IMR-90 (cell line): ENCODE measurements at regions not wholly inside any gene's neighbourhood (a gene's known extent, or its start where the extent isn't known, plus 50 kb on each side); places are given as distances from the start of the nearest gene placed in this dataset.

Experiments
- BHLHE40 ChIP-seq: fragments of 150-350 bp; IDR thresholded peaks from 2 replicates; pipeline ENCODE4 v1.6.1; 2016; ENCODE audit warnings: mild to moderate bottlenecking, low read depth, low read length
- MXI1 ChIP-seq: IDR thresholded peaks from 2 replicates; pipeline ENCODE4 v1.6.1; 2012; ENCODE audit warnings: low read depth, mild to moderate bottlenecking, low read length, moderate library complexity, borderline replicate concordance
- POLR2A ChIP-seq: IDR thresholded peaks from 2 replicates; pipeline ENCODE4 v1.6.1; 2012; ENCODE audit warnings: mild to moderate bottlenecking, low read depth, low read length
- RAD21 ChIP-seq: IDR thresholded peaks from 2 replicates; pipeline ENCODE4 v1.6.1; 2012; ENCODE audit warnings: low read length, improper control_type of control experiment
- RCOR1 ChIP-seq: IDR thresholded peaks from 2 replicates; pipeline ENCODE4 v1.6.1; 2012; ENCODE audit warnings: mild to moderate bottlenecking, low read length, improper control_type of control experiment; ENCODE audit not compliant: insufficient replicate concordance
- RFX5 ChIP-seq: IDR thresholded peaks from 2 replicates; pipeline ENCODE4 v1.8.0; 2012; ENCODE audit warnings: low read depth, mild to moderate bottlenecking, low read length, moderate library complexity
- SMC3 ChIP-seq: fragments of 150-350 bp; IDR thresholded peaks from 2 replicates; pipeline ENCODE4 v1.6.1; 2016; ENCODE audit warnings: low read depth, mild to moderate bottlenecking, antibody characterized with exemption, low read length, moderate library complexity
- TF ChIP-seq, protein P1 (sequence below): conservative IDR thresholded peaks from 2 replicates; pipeline ENCODE4 v1.5.1; 2012; ENCODE audit warnings: mild to moderate bottlenecking, low read depth, low read length, improper control_type of control experiment
- TF ChIP-seq, protein P2 (sequence below): fragments of 150-350 bp; IDR thresholded peaks from 2 replicates; pipeline ENCODE4 v1.6.1; 2017; ENCODE audit warnings: mild to moderate bottlenecking, antibody characterized with exemption, low read length, low read depth

DNA sequence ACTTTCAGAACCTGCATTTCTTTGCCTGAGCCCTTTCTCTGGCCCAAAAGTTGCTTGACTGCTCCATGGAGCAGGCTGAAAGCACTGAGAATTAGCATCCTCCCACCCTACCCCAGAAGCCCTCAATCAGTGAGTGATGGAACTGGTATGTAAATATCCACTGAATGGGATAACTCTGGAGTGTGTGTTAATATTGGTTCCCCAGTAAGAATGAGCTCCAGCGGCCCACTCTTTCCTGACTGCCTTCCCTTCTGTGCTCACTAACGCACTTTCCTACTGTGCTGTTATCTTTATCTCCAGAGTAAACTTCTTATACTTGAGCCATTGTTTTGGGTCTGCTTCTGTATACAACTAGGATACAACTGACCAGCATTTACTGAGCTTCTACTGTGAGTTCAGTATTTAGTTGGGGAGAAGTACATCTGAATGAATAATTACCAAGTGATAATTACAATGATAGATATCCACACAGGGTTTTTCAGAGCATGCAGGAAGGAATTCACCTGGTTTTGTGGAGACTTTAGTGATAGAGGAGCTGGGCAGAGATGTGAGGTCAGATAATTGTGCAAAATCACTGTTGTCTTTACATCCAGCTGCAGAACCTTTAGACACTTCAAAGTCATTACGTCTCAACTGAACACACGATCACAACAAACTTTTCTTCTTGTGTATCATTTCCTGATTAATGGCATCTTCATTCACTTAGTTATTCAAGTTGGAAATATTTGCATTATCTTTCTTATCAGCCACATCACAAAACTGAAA, 149.2 kb upstream of the BTG1 start:
- TF ChIP-seq, protein P1, sequence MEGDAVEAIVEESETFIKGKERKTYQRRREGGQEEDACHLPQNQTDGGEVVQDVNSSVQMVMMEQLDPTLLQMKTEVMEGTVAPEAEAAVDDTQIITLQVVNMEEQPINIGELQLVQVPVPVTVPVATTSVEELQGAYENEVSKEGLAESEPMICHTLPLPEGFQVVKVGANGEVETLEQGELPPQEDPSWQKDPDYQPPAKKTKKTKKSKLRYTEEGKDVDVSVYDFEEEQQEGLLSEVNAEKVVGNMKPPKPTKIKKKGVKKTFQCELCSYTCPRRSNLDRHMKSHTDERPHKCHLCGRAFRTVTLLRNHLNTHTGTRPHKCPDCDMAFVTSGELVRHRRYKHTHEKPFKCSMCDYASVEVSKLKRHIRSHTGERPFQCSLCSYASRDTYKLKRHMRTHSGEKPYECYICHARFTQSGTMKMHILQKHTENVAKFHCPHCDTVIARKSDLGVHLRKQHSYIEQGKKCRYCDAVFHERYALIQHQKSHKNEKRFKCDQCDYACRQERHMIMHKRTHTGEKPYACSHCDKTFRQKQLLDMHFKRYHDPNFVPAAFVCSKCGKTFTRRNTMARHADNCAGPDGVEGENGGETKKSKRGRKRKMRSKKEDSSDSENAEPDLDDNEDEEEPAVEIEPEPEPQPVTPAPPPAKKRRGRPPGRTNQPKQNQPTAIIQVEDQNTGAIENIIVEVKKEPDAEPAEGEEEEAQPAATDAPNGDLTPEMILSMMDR = no peak
- TF ChIP-seq RAD21 = no peak; the same call in 1 of the 2 replicates
- TF ChIP-seq BHLHE40 = no peak
- no peak for TF ChIP-seq POLR2A
- no peak for TF ChIP-seq RCOR1
- TF ChIP-seq, protein P2, sequence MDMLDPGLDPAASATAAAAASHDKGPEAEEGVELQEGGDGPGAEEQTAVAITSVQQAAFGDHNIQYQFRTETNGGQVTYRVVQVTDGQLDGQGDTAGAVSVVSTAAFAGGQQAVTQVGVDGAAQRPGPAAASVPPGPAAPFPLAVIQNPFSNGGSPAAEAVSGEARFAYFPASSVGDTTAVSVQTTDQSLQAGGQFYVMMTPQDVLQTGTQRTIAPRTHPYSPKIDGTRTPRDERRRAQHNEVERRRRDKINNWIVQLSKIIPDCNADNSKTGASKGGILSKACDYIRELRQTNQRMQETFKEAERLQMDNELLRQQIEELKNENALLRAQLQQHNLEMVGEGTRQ = no peak
- TF ChIP-seq SMC3 = no peak
- no peak for TF ChIP-seq RFX5
- TF ChIP-seq MXI1 = no peak
